Left ventricle myocardium inferior (tissue), 1 donor: ENCODE measurements at regions not wholly inside any gene's neighbourhood (a gene's known extent, or its start where the extent isn't known, plus 50 kb on each side); places are given as distances from the start of the nearest gene placed in this dataset.

Source experiments
- DNase-seq: peaks from one replicate; pipeline ENCODE4 v3.0.0-alpha.2; 2020
- H3K27ac ChIP-seq: fragments of 200-600 bp; replicated peaks from 2 replicates; pipeline ENCODE4 v1.8.0; 2021
- H3K27me3 ChIP-seq: fragments of 200-600 bp; 2 replicates; pipeline ENCODE4 v1.8.0; 2021; ENCODE audit warnings: low read depth
- H3K36me3 ChIP-seq: fragments of 200-600 bp; 2 replicates; pipeline ENCODE4 v1.8.0; 2021
- H3K4me1 ChIP-seq: fragments of 200-600 bp; 2 replicates; pipeline ENCODE4 v1.8.0; 2021
- H3K4me3 ChIP-seq: fragments of 200-600 bp; 2 replicates; pipeline ENCODE4 v1.8.0; 2021; ENCODE audit warnings: mild to moderate bottlenecking, moderate library complexity
- H3K9me3 ChIP-seq: fragments of 200-600 bp; replicated peaks from 2 replicates; pipeline ENCODE4 v1.8.0; 2021
- CTCF ChIP-seq: fragments of 200-600 bp; IDR thresholded peaks from 2 replicates; pipeline ENCODE4 v1.8.0; 2021; ENCODE audit warnings: antibody characterized with exemption, mild to moderate bottlenecking, borderline replicate concordance
- intact Hi-C: fragments of 100-400 bp; cut with micrococcal nuclease; formaldehyde crosslinking; loops from one replicate; pipeline ENCODE4 v1.11.0; 2022
- donor health status: DM: no; HTN: yes; CAD: no; lungs with severe emphysema.

GRCh38 chr1:198463709-198464108, 76.8 kb downstream of the ATP6V1G3 start:
- intact Hi-C loops = loop anchor here (10.0 kb wide), 1 partner anchor 379 kb away; no protein-coding TSS in a partner anchor
- H3K4me3 ChIP-seq = no peak overlapping the region
- DNase-seq = no peak
- no peaks in the 10 kb centered on the region for H3K36me3 ChIP-seq
- H3K9me3 ChIP-seq = no peaks in the 10 kb centered on the region
- no peak overlapping the region for H3K27ac ChIP-seq
- TF ChIP-seq CTCF = no peak
- no peaks in the 10 kb centered on the region for H3K27me3 ChIP-seq
- H3K4me1 ChIP-seq = no peaks in the 10 kb centered on the region

GRCh38 chr1:198462365-198463019, 78.0 kb downstream of the ATP6V1G3 start:
- Histone ChIP-seq H3K36me3 (no peaks in the 10 kb centered on the region), H3K4me1 (no peaks in the 10 kb centered on the region), H3K4me3 (no peak overlapping the region), H3K27me3 (no peaks in the 10 kb centered on the region), H3K9me3 (no peaks in the 10 kb centered on the region), H3K27ac (no peak overlapping the region)
- intact Hi-C loops = loop anchor here (10.0 kb wide), 1 partner anchor 378 kb away; no protein-coding TSS in a partner anchor
- TF ChIP-seq CTCF = no peak
- no peak for DNase-seq

- Histone ChIP-seq H3K4me3 (no peak overlapping the region), H3K4me1 (no peaks in the 10 kb centered on the region), H3K36me3 (no peaks in the 10 kb centered on the region), H3K27me3 (no peaks in the 10 kb centered on the region), H3K27ac (no peak overlapping the region), H3K9me3 (no peaks in the 10 kb centered on the region)
- no peak for TF ChIP-seq CTCF
- DNase-seq = no peak
- intact Hi-C loops = no loop called here
Measured at GRCh38 chr1:198455966-198456365, 84.5 kb downstream of the ATP6V1G3 start.

- intact Hi-C loops = no loop called here
- Histone ChIP-seq H3K4me1 (no peaks in the 10 kb centered on the region), H3K9me3 (no peaks in the 10 kb centered on the region)
Measured at GRCh38 chr1:198449727-198450433, 90.6 kb downstream of the ATP6V1G3 start.

GRCh38 chr1:198449261-198449660, 91.2 kb downstream of the ATP6V1G3 start:
- Histone ChIP-seq H3K4me3 (no peak overlapping the region), H3K9me3 (no peaks in the 10 kb centered on the region), H3K27ac (no peak overlapping the region), H3K4me1 (peaks cover 4% of the 10 kb centered on the region), H3K36me3 (no peaks in the 10 kb centered on the region), H3K27me3 (no peaks in the 10 kb centered on the region)
- no peak for DNase-seq
- no peak for TF ChIP-seq CTCF
- intact Hi-C loops = no loop called here

More at GRCh38 chr1:198449727-198450433, 90.6 kb downstream of the ATP6V1G3 start:
- Histone ChIP-seq H3K27ac (no peak overlapping the region), H3K36me3 (no peaks in the 10 kb centered on the region), H3K27me3 (no peaks in the 10 kb centered on the region), H3K4me3 (no peak overlapping the region)
- DNase-seq = no peak
- no peak for TF ChIP-seq CTCF
